Adipocyte (in vitro differentiated cells): ENCODE measurements at regions not wholly inside any gene's neighbourhood (a gene's known extent, or its start where the extent isn't known, plus 50 kb on each side); places are given as distances from the start of the nearest gene placed in this dataset.

Experiments
- DNase-seq: peaks from one replicate; pipeline ENCODE4 v3.0.0-alpha.2; 2015; ENCODE audit warnings: low read depth
- H3K27me3 ChIP-seq: replicated peaks from 2 replicates; pipeline ENCODE4 v1.7.0; 2013; ENCODE audit warnings: mild to moderate bottlenecking, low read length, moderate library complexity; ENCODE audit not compliant: control insufficient read depth, insufficient read depth
- H3K36me3 ChIP-seq: 2 replicates; pipeline ENCODE4 v1.7.0; 2013; ENCODE audit warnings: low read length, mild to moderate bottlenecking, moderate library complexity; ENCODE audit not compliant: control insufficient read depth, insufficient read depth, severe bottlenecking
- H3K4me1 ChIP-seq: 2 replicates; pipeline ENCODE4 v1.7.0; 2013; ENCODE audit warnings: mild to moderate bottlenecking, low read length, moderate library complexity; ENCODE audit not compliant: control insufficient read depth, insufficient read depth
- H3K4me3 ChIP-seq: 2 replicates; pipeline ENCODE4 v1.7.0; 2013; ENCODE audit warnings: mild to moderate bottlenecking, low read length, moderate library complexity
- H3K9ac ChIP-seq: 2 replicates; pipeline ENCODE4 v1.7.0; 2013; ENCODE audit warnings: mild to moderate bottlenecking, low read length, moderate library complexity
- H3K9me3 ChIP-seq: 2 replicates; pipeline ENCODE4 v1.7.0; 2013; ENCODE audit warnings: mild to moderate bottlenecking, low read length, moderate library complexity; ENCODE audit not compliant: control insufficient read depth

DNA sequence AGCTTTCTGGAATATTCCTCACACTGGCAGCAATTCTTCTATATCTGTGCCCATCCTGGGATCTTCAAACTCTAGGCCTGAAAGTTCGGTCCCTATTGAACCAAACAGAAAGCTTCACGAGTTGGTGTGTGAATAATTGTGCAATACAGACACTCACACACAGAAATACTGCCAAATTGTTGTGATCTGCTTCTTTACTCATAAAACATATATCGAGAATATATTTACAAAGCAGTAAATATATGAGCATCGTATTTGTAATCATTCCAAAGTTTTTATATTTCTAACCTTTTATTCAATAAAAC lies 56.6 kb upstream of the BEX4 start:
- no peak for DNase-seq
- Histone ChIP-seq H3K36me3 (no peaks in the 10 kb centered on the region), H3K9ac (no peak overlapping the region), H3K27me3 (peaks cover 7% of the 10 kb centered on the region), H3K9me3 (no peaks in the 10 kb centered on the region), H3K4me3 (no peak overlapping the region), H3K4me1 (no peaks in the 10 kb centered on the region)

GRCh38 chrX:103157496-103158316 lies 57.2 kb upstream of the BEX4 start:
- H3K36me3 ChIP-seq: no peaks in the 10 kb centered on the region
- DNase-seq: peak; percentile 68
- H3K4me3 ChIP-seq: no peak overlapping the region
- H3K9ac ChIP-seq: no peak overlapping the region
- H3K4me1 ChIP-seq: peaks cover 2% of the 10 kb centered on the region
- H3K9me3 ChIP-seq: no peaks in the 10 kb centered on the region
- H3K27me3 ChIP-seq: peaks cover 7% of the 10 kb centered on the region

- peak; percentile 45 for DNase-seq
- Histone ChIP-seq H3K9me3 (no peaks in the 10 kb centered on the region), H3K9ac (no peak overlapping the region), H3K27me3 (peaks cover 7% of the 10 kb centered on the region), H3K4me1 (peaks cover 11% of the 10 kb centered on the region), H3K36me3 (no peaks in the 10 kb centered on the region), H3K4me3 (no peak overlapping the region)
Measured at GRCh38 chrX:103155201-103155600, 59.7 kb upstream of the BEX4 start.

DNA sequence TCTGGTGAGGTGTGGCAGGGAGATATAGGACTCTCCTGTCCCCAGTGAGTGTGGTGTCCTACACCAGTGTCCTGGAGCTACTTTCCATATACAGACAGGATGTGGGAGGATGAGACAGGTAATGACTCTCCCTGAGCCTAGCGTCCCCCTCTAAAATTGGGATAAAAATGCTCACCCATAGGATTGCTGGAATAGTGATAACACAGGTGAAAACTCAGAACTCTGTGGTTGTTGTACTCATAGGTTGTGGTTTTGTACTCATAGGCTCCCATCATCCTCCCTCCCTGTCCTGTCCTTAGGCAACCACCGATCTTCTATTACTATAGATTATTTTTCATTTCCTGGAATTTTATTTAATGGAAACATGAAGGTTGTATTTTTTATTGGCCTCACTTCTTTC lies 60.7 kb upstream of the NXF3 start:
- Histone ChIP-seq H3K4me1 (peaks cover 11% of the 10 kb centered on the region), H3K9me3 (no peaks in the 10 kb centered on the region), H3K27me3 (peaks cover 13% of the 10 kb centered on the region), H3K36me3 (no peaks in the 10 kb centered on the region), H3K9ac (no peak overlapping the region), H3K4me3 (no peak overlapping the region)
- DNase-seq: no peak

DNA sequence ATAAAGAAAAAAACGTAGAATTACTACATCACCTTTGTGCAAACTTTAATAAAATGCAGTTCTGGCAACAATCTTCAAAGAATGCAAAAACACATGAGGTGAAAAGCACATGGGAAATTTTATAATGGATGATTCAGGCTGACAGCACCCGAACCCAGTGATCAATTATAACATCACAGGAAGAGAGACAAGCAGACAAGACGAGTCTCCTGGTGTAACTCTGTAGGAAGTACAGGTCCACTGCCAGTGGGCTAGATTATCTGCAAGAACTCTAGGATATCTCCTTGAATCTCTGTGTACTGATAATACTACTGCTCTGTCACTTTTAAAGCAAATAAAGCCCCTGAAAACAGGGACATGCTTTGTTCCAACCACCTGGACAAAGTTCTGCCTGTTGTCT lies 58.9 kb upstream of the NXF3 start:
- Histone ChIP-seq H3K9ac (no peak overlapping the region), H3K27me3 (peaks cover 6% of the 10 kb centered on the region), H3K36me3 (no peaks in the 10 kb centered on the region), H3K4me3 (no peak overlapping the region), H3K9me3 (no peaks in the 10 kb centered on the region), H3K4me1 (peaks cover 11% of the 10 kb centered on the region)
- no peak for DNase-seq

DNA sequence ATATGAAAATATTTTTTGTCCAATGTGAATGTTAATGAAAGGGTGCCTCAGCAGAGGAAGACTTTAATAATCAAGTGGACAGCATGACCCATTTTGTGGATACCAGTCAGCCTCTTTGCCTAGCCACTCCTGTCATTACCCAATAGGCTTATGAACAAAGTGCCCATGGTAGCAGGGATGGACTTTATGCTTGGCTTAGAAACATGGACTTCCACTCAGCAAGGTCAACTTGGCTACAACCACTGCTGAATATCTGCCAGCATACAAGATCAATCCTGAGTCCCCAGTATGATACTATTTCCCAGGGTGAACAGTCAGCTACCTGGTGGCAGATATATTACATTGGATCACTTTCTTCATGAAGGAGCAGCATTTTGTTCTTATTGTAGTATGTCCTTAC lies 56.7 kb upstream of the NXF3 start:
- no peaks in the 10 kb centered on the region for H3K9me3 ChIP-seq
- no peaks in the 10 kb centered on the region for H3K36me3 ChIP-seq
- no peak overlapping the region for H3K4me3 ChIP-seq
- H3K27me3 ChIP-seq: peaks cover 12% of the 10 kb centered on the region
- no peak for DNase-seq
- H3K4me1 ChIP-seq: peaks cover 11% of the 10 kb centered on the region
- H3K9ac ChIP-seq: no peak overlapping the region

- Histone ChIP-seq H3K9me3 (no peaks in the 10 kb centered on the region), H3K4me3 (no peak overlapping the region), H3K36me3 (no peaks in the 10 kb centered on the region), H3K9ac (no peak overlapping the region), H3K27me3 (peaks cover 23% of the 10 kb centered on the region), H3K4me1 (peaks cover 11% of the 10 kb centered on the region)
- DNase-seq: no peak
Measured at GRCh38 chrX:103148075-103148474, 55.1 kb upstream of the NXF3 start.
